GM21515 (cell line): ENCODE measurements at regions not wholly inside any gene's neighbourhood (a gene's known extent, or its start where the extent isn't known, plus 50 kb on each side); places are given as distances from the start of the nearest gene placed in this dataset.
"Not testable (repeated sequence)": the region's sequence is repeated elsewhere in the genome, so short reads cannot be mapped to it uniquely, and the experiment has no call there.

Experiments used
- ATAC-seq: cut with Tn5 transposase; IDR thresholded peaks from one replicate; pipeline ENCODE4 v1.9.1; 2021; ENCODE audit not compliant: unreplicated experiment

GRCh38 chr20:48360342-48360975 is 467.3 kb downstream of the PREX1 start:
- ATAC-seq: peak; percentile 51

GRCh38 chr20:48359692-48360341 is 468.0 kb downstream of the PREX1 start:
- peak; percentile 62 for ATAC-seq

DNA sequence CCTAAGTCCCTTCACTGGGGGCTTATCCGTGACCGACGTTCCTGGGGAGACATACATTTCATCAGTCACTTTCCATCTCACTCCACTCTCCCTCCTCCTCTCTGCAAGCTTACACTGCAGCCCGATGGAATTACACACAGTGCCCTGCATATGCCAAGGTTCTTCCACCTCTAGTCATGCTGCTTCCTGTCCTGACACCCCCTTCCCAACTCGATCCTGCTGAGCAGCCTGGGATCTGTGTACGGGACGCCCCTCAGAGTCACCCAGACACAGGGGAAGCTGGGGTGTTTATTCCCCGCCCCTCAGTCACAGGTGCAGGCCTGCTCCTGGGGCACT is 468.8 kb downstream of the PREX1 start:
- not testable (repeated sequence) for ATAC-seq

DNA sequence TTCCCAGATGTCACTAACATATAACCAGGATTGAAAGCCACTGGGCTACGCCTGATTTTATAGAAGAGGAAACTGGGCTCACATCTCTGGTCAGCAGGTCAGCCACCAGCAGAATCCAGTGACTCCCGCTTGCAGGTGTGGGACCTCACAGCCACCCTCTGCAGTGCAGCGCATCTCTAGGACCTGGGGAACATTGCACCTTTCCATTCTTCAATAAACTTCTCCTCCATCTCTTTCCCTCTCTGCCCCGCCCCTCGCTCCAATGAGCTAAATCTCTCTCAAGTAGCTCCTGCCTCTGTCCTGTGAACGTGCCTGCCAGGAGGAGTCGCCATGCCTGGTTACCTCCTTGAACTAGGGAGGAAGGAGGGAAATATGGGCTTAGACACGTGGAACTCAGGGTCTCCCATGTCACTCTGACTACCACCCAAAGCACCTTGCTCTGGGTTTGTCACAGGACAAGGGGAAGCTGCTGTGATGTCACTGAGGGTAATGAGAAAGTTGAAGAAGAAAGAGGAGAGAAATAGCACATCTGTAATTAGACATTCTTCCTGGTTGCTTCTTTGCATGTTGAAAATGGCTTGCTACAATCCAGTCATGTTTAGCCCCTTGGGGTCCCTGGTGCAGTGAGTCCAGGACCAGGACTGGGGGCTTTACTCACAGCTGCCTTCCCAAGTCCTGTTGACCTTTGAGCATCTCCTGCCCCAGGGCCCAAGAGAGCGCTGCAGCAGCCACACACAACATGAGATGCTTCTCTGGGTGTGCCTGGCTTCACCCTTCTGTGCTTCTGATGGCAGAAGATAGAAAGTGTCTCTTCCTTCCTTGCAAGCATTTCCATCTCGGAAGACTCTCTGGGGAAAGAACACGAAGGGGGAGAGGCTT is 469.4 kb downstream of the PREX1 start:
- ATAC-seq: no peak

GRCh38 chr20:48357714-48358113 is 470.1 kb downstream of the PREX1 start:
- no peak for ATAC-seq

- no peak for ATAC-seq
These were observed 472.9 kb downstream of the PREX1 start for GRCh38 chr20:48354903-48355302.

DNA sequence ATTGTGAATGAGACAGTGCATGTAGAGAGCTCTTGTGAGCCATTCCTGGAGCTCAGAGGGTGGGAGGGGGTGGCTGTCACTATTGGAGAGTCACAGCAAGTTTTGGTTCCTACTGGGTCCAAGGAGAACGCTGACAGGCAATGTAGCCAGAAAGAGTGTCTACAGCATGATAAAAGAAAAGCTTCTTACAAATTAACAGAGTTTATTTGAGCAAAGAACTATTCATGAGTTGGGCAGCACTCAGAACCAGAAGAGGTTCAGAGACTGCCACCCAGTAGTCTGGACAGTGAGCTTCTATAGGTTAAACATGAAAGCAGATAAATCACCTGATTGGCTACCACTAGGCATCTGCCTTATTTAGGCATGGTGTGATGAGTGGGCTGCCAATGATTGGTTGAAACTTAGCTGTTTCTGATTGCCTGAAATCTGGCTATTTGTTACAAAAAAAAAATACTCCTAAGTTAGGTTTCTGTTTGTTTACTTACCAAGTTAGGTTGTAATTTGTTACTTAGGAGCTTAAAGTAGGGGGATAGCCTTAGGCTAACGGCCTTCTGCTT is 473.4 kb downstream of the PREX1 start:
- no peak for ATAC-seq

DNA sequence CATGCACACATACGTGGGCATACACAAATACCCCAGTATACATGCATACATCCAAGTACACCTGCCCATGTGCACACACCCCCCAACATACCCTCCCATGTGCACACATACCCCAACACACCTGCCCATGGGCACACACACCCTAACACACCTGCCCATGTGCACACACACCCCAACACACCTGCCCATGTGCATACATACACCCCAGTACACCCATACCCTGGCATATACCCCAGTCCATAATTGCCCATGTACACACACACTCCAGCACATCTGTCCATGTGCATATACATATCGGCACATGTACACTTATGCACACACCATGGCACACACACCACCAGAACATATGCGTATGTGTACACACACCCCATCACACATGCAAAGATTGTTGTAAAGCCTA is 475.2 kb downstream of the PREX1 start:
- no peak for ATAC-seq

DNA sequence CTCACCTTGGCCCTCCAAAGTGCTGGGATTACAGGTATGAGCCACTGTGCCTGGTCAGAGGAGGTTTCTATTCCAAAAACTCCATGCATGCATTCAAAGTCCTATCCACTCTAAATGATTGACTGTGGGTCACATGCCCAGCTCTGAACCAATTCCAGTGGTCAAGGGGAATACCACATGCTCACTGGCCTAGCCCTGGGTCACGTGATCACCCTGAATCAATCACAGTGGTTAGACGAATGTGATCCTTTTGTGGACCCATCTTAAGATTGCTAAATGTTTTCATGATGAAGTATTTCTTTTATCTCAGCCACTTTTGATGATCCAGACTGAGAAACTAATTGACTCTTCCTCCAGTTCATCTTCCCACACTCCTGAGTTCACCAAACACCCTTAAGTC is 475.8 kb downstream of the PREX1 start:
- no peak for ATAC-seq

- no peak for ATAC-seq
These were observed 477.3 kb downstream of the PREX1 start for GRCh38 chr20:48350313-48350988.

GRCh38 chr20:48349656-48350055 is 478.1 kb downstream of the PREX1 start:
- ATAC-seq: no peak

DNA sequence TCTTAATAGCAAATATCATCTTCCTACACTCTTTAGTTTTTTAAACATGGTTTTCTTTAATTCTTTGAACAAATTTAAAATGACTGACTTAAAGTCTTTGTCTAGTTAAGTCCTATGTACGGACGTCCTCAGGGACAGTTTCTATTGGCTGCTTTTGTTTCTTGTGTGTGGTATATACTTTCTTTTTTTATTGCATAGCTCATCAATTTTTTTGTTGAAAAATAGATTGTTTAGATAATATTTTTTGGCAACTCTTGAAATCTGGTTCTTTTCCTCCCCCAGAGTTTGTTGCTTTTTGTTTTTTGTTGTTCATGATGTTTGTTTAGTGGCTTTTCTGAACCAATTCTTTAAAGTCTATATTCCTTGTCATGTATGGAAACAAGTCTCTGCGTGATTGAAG is 479.8 kb downstream of the PREX1 start:
- no peak for ATAC-seq

DNA sequence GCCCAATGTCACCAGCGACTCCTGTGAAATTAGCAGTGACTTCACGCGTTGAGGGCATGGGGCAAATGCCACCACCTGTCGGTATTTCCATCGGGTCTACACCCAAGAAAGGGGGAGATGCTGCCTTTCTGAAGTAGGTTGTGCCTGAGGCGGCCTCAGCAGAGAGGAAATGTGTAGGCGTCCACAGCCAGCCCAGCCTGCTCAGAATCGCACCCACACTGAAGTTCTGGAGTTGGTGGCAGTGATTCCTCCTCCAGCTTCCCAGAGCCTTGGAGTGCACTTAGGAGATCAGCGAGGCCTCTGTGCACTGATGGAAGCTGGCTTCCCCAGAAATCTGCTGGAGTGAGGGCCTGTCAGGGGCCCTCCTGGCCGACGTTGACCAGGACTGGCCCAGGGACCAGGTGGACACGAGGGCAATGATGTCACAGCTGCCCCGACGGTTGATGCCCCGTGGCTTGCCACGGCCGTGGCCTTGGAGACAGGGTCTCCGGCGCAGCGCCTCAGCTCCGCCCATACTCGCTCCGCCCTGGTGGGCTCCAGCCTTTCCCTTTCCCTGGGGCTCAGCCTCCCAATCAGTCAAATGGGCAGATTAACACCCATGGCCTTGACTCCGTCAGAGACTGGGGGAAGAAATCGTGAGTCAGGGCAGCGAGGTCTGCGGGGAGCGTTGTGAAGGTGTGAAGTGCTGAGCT is 484.8 kb downstream of the PREX1 start:
- ATAC-seq: no peak

DNA sequence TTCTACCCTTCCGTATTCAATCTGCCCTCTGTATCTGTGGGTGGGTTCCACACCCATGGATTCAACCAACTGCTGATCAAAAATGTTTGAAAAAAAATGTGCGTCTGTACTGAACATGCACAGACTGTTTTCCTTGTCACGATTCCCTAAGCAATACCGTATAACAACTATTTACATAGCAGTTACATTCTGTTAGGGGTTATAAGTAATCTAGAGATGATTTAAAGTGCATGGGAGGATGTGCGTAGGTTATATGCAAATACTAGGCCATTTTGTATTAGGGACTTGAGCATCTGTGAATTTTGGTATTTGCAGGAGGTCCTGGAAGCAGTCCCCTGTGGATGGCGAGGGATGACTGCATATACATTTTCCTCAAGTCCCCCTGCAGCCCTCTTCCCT is 486.9 kb downstream of the PREX1 start:
- ATAC-seq: no peak

GRCh38 chr20:48339986-48340882 is 487.6 kb downstream of the PREX1 start:
- no peak for ATAC-seq

GRCh38 chr20:48339190-48339985 is 488.4 kb downstream of the PREX1 start:
- no peak for ATAC-seq

DNA sequence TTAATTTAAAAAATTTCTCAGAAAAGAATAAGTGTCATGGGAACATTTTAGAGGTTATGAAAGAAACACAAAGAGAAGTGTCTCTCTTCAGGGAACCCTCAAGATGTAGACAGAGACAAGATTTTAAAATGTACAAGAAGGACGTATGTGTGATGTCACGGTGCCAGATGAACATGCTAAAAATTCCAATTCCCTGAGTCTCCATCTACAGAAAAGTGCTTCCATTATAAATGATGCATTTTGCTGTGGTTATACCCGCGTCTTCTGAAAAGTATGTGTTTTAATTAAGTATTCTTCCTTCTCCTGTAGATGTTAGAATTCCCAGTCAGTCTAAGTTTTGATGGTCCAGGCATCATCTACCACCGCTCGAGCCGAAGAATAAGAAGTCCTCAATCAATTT is 489.1 kb downstream of the PREX1 start:
- ATAC-seq: no peak

GRCh38 chr20:48336597-48336996 is 491.2 kb downstream of the PREX1 start:
- ATAC-seq: no peak
